HG02571 (cell line): ENCODE measurements at regions not wholly inside any gene's neighbourhood (a gene's known extent, or its start where the extent isn't known, plus 50 kb on each side); places are given as distances from the start of the nearest gene placed in this dataset.
"Not testable (repeated sequence)": the region's sequence is repeated elsewhere in the genome, so short reads cannot be mapped to it uniquely, and the experiment has no call there.

Experiments
- ATAC-seq: cut with Tn5 transposase; IDR thresholded peaks from one replicate; pipeline ENCODE4 v1.9.1; 2021; ENCODE audit warnings: mild to moderate bottlenecking, moderate library complexity; ENCODE audit not compliant: unreplicated experiment

GRCh38 chr18:33820517-33821371, 242.7 kb downstream of the ASXL3 start:
- ATAC-seq = no peak

- ATAC-seq = not testable (repeated sequence)
These were observed 241.8 kb downstream of the ASXL3 start for GRCh38 chr18:33819692-33820343.

- ATAC-seq = no peak
These were observed 240.1 kb downstream of the ASXL3 start for GRCh38 chr18:33818145-33818544.

- no peak for ATAC-seq
These were observed 239.1 kb downstream of the ASXL3 start for GRCh38 chr18:33817096-33817495.

- ATAC-seq = no peak
These were observed 236.5 kb downstream of the ASXL3 start for GRCh38 chr18:33814546-33814945.

GRCh38 chr18:33812186-33812585, 234.2 kb downstream of the ASXL3 start:
- ATAC-seq = no peak

GRCh38 chr18:33805592-33805991, 227.6 kb downstream of the ASXL3 start:
- ATAC-seq = no peak

- ATAC-seq = no peak
These were observed 226.2 kb downstream of the ASXL3 start for GRCh38 chr18:33804258-33804657.

- no peak for ATAC-seq
These were observed 225.6 kb downstream of the ASXL3 start for GRCh38 chr18:33803636-33804035.

- no peak for ATAC-seq
These were observed 224.9 kb downstream of the ASXL3 start for GRCh38 chr18:33802955-33803354.
